Right renal pelvis (tissue), 4 donors: ENCODE measurements at regions not wholly inside any gene's neighbourhood (a gene's known extent, or its start where the extent isn't known, plus 50 kb on each side); places are given as distances from the start of the nearest gene placed in this dataset.

ENCODE experiments used
- DNase-seq, 4 donors: peaks; one replicate each; pipeline ENCODE4 v3.0.0-alpha.2; 2013; ENCODE audit warnings: low read depth in 4 of 4, low spot score in 3 of 4, missing footprints in 1 of 4

GRCh38 chr5:175201393-175201792, 242.6 kb downstream of the DRD1 start:
- DNase-seq = no peak

GRCh38 chr5:175195698-175196656, 248.0 kb downstream of the DRD1 start:
- DNase-seq = peak in 1 of 4 donors; percentile 14

GRCh38 chr5:175181331-175181730, 262.7 kb downstream of the DRD1 start:
- DNase-seq = no peak

GRCh38 chr5:175170899-175171298, 273.1 kb downstream of the DRD1 start:
- no peak for DNase-seq

- no peak for DNase-seq
Measured at GRCh38 chr5:175168882-175169507, 275.0 kb downstream of the DRD1 start.

- DNase-seq = no peak
Measured at GRCh38 chr5:175166026-175166425, 278.0 kb downstream of the DRD1 start.

GRCh38 chr5:175163586-175164275, 280.3 kb downstream of the DRD1 start:
- DNase-seq = no peak

GRCh38 chr5:175162036-175162435, 281.9 kb downstream of the DRD1 start:
- DNase-seq = no peak

- DNase-seq = peak in 3 of 4 donors; percentile 6 to 28 (median 7)
Measured at GRCh38 chr5:175159956-175160355, 284.0 kb downstream of the DRD1 start.

- DNase-seq = no peak
Measured at GRCh38 chr5:175148636-175149172, 295.3 kb downstream of the DRD1 start.

- no peak for DNase-seq
Measured at GRCh38 chr5:175146733-175147132, 297.2 kb downstream of the DRD1 start.

- no peak for DNase-seq
Measured at GRCh38 chr5:175141421-175141820, 302.6 kb downstream of the DRD1 start.

- DNase-seq = no peak
Measured at GRCh38 chr5:175133185-175133584, 310.8 kb downstream of the DRD1 start.

- no peak for DNase-seq
Measured at GRCh38 chr5:175131432-175131831, 312.6 kb downstream of the DRD1 start.

- no peak for DNase-seq
Measured at GRCh38 chr5:175129619-175130018, 314.4 kb downstream of the DRD1 start.

- DNase-seq = no peak
Measured at GRCh38 chr5:175129121-175129520, 314.9 kb downstream of the DRD1 start.

GRCh38 chr5:175124821-175125220, 319.2 kb downstream of the DRD1 start:
- no peak for DNase-seq

- DNase-seq = no peak
Measured at GRCh38 chr5:175124251-175124813, 319.6 kb downstream of the DRD1 start.

GRCh38 chr5:175123542-175123941, 320.4 kb downstream of the DRD1 start:
- DNase-seq = no peak

- no peak for DNase-seq
Measured at GRCh38 chr5:175121457-175121856, 322.5 kb downstream of the DRD1 start.

- DNase-seq = no peak
Measured at GRCh38 chr5:175120412-175120811, 323.6 kb downstream of the DRD1 start.
